B cell (primary cell): ENCODE measurements at regions not wholly inside any gene's neighbourhood (a gene's known extent, or its start where the extent isn't known, plus 50 kb on each side); places are given as distances from the start of the nearest gene placed in this dataset.

ENCODE experiments used
- ATAC-seq: fragments of 200-7000 bp; cut with Tn5 transposase; one replicate; pipeline ENCODE4 v1.10.0; 2021; ENCODE audit warnings: low read depth, mild to moderate bottlenecking, moderate number of reproducible peaks, moderate library complexity
- CTCF ChIA-PET: fragments of 350-600 bp; sonication (Branson Sonifier 250); formaldehyde crosslinking; loops from one replicate; lab custom pipeline; 2021; ENCODE audit warnings: antibody characterized with exemption, inconsistent platforms; lab: Charles Lee
- POLR2A ChIA-PET: fragments of 350-600 bp; sonication (Branson Sonifier 250); formaldehyde crosslinking; loops from one replicate; lab custom pipeline; 2021; ENCODE audit warnings: antibody characterized with exemption; lab: Charles Lee
- DNase-seq: peaks from one replicate; pipeline ENCODE4 v3.0.0; 2013
- H2AFZ ChIP-seq: 2 replicates; pipeline ENCODE4 v1.6.1; 2012; ENCODE audit warnings: mild to moderate bottlenecking, low read depth, low read length; ENCODE audit not compliant: insufficient read depth, poor library complexity, severe bottlenecking
- H3K27ac ChIP-seq, 2 donors: 1 replicate in 1 of 2; 2 replicates in 1 of 2; pipeline ENCODE4 v1.5.1; 2012 to 2013; ENCODE audit warnings: low read length in 2 of 2, mild to moderate bottlenecking in 2 of 2, moderate library complexity in 1 of 2
- H3K27me3 ChIP-seq, 4 experiments: fragments of 200-600 bp in 1 of 4; sonication (generic) in 1 of 4; replicated peaks in 1 of 4; 1 replicate in 2 of 4; 2 replicates in 2 of 4; pipeline versions ENCODE4 v1.6.1 to v1.7.0; 2013 to 2016; ENCODE audit warnings: low read length in 3 of 4, mild to moderate bottlenecking in 2 of 4, mixed read lengths in 1 of 4, moderate library complexity in 1 of 4; ENCODE audit not compliant: insufficient read depth in 4 of 4, control insufficient read depth in 3 of 4; ENCODE audit errors: control extremely low read depth in 1 of 4
- H3K36me3 ChIP-seq, 2 experiments: replicated peaks in 1 of 2; 1 replicate in 1 of 2; 2 replicates in 1 of 2; pipeline versions ENCODE4 v1.6.1 to v1.7.1; 2013; ENCODE audit warnings: low read length in 1 of 2; ENCODE audit not compliant: insufficient read depth in 2 of 2, control insufficient read depth in 1 of 2; ENCODE audit errors: control extremely low read depth in 1 of 2, extremely low read depth in 1 of 2
- H3K4me1 ChIP-seq, 2 donors: fragments of 200-600 bp in 1 of 2; sonication (generic) in 1 of 2; 1 replicate in 1 of 2; 2 replicates in 1 of 2; pipeline versions ENCODE4 v1.5.1 to v1.6.1; 2013 to 2017; ENCODE audit warnings: low read length in 2 of 2; ENCODE audit not compliant: control insufficient read depth in 2 of 2, insufficient read depth in 2 of 2
- H3K4me2 ChIP-seq: replicated peaks from 2 replicates; pipeline ENCODE3; 2012; ENCODE audit warnings: mild to moderate bottlenecking, low read depth, low read length; ENCODE audit not compliant: poor library complexity, severe bottlenecking
- H3K4me3 ChIP-seq, 5 experiments: fragments of 200-600 bp in 1 of 5; sonication (generic) in 1 of 5; 1 replicate in 3 of 5; 2 replicates in 2 of 5; pipeline versions ENCODE4 v1.5.1 to v1.7.0; 2011 to 2016; ENCODE audit warnings: low read length in 4 of 5, mild to moderate bottlenecking in 4 of 5, low read depth in 2 of 5, control low read depth in 1 of 5, moderate library complexity in 1 of 5; ENCODE audit not compliant: insufficient read depth in 1 of 5; ENCODE audit errors: control extremely low read depth in 1 of 5, extremely low read depth in 1 of 5
- H3K79me2 ChIP-seq: fragments of 200-600 bp; sonication (generic); one replicate; pipeline ENCODE4 v1.6.0; 2016; ENCODE audit warnings: low read length; ENCODE audit not compliant: control insufficient read depth, insufficient read depth
- H3K9ac ChIP-seq: fragments of 200-600 bp; sonication (generic); 2 replicates; pipeline ENCODE4 v1.6.1; 2017; ENCODE audit warnings: mild to moderate bottlenecking, low read length, moderate library complexity
- H3K9me3 ChIP-seq, 3 donors: one replicate each; pipeline versions ENCODE4 v1.6.1 to v1.7.1; 2013; ENCODE audit warnings: low read length in 2 of 3; ENCODE audit not compliant: control insufficient read depth in 2 of 3, insufficient read depth in 1 of 3; ENCODE audit errors: control extremely low read depth in 1 of 3
- H4K20me1 ChIP-seq: 2 replicates; pipeline ENCODE4 v1.6.0; 2012; ENCODE audit warnings: mild to moderate bottlenecking, low read length; ENCODE audit not compliant: insufficient read depth, control insufficient read depth, poor library complexity, severe bottlenecking
- H3K27ac Mint-ChIP-seq: one replicate; pipeline ENCODE4 v1.8.0; 2021; ENCODE audit warnings: mixed read lengths
- H3K27me3 Mint-ChIP-seq: one replicate; pipeline ENCODE4 v1.8.0; 2021; ENCODE audit warnings: mixed read lengths
- H3K4me1 Mint-ChIP-seq: one replicate; pipeline ENCODE4 v1.8.0; 2021; ENCODE audit warnings: mixed read lengths
- H3K4me3 Mint-ChIP-seq: one replicate; pipeline ENCODE4 v1.8.0; 2021; ENCODE audit warnings: mixed read lengths
- H3K9me3 Mint-ChIP-seq: one replicate; pipeline ENCODE4 v1.8.0; 2022; ENCODE audit warnings: mixed read lengths; ENCODE audit not compliant: insufficient read depth
- CTCF ChIP-seq: fragments of 200-600 bp; IDR thresholded peaks from one replicate; pipeline ENCODE4 v1.8.0; 2022; ENCODE audit warnings: antibody characterized with exemption, mild to moderate bottlenecking
- EZH2 ChIP-seq: IDR thresholded peaks from 2 replicates; pipeline ENCODE4 v1.6.1; 2012; ENCODE audit warnings: borderline replicate concordance, low read depth, mild to moderate bottlenecking, moderate library complexity, low read length; ENCODE audit not compliant: insufficient read depth, poor library complexity, severe bottlenecking
- WGBS: methylation state at CpG from one replicate; pipeline ENCODE4 v1.1.5; 2013; ENCODE audit warnings: missing lambda C conversion rate; ENCODE audit not compliant: insufficient coverage; 5-methylcytosine and 5-hydroxymethylcytosine counted together
- intact Hi-C: fragments of 100-400 bp; cut with micrococcal nuclease; formaldehyde crosslinking; loops from one replicate; pipeline ENCODE4 v1.10.0; 2022

- Histone ChIP-seq H3K9me3 (no peaks in the 10 kb centered on the region), H4K20me1 (no peaks in the 10 kb centered on the region), H3K4me2 (no peak overlapping the region), H3K4me3 (no peak overlapping the region), H3K9ac (no peak overlapping the region), H3K79me2 (no peaks in the 10 kb centered on the region), H3K36me3 (no peaks in the 10 kb centered on the region), H3K4me1 (no peaks in the 10 kb centered on the region), H3K27me3 (no peaks in the 10 kb centered on the region), H2AFZ (no peak overlapping the region), H3K27ac (no peak overlapping the region)
- POLR2A ChIA-PET: no interaction called here
- H3K27ac Mint-ChIP-seq: no peak overlapping the region
- H3K4me1 Mint-ChIP-seq: no peaks in the 10 kb centered on the region
- 100% methylated on average over 1 of the region's 2 CpGs for WGBS
- intact Hi-C loops: no loop called here
- H3K4me3 Mint-ChIP-seq: no peak overlapping the region
- H3K9me3 Mint-ChIP-seq: peaks cover 1% of the 10 kb centered on the region
- CTCF ChIA-PET: no interaction called here
- no peaks in the 10 kb centered on the region for H3K27me3 Mint-ChIP-seq
- DNase-seq: no peak
- ATAC-seq: no peak
- TF ChIP-seq CTCF (no peak), EZH2 (no peak)
These were observed 64.1 kb upstream of the RCN1 start for GRCh38 chr11:32026766-32027165.

DNA sequence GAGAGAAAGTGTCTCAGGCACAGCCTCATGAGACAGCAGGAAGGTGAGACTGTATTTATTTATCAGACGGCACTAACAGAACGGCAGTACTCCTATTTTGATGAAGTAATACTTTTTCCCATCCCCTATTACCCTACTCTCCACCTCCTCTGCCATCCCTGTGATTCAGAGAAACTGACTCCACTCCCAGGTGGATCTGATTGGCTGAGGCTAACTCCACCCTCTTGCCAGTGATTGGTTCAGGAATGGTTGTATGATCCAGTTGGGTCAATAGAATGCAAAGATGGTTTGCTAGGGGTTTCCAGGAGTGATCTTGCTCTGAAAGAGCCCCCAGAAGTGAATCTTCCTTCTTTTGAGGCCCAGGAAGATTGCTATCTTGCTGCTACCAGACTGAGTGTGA lies 65.9 kb upstream of the RCN1 start:
- CTCF ChIA-PET: no interaction called here
- H3K4me2 ChIP-seq: no peak overlapping the region
- H3K27me3 ChIP-seq: no peaks in the 10 kb centered on the region
- H3K9me3 ChIP-seq: no peaks in the 10 kb centered on the region
- TF ChIP-seq EZH2: no peak
- TF ChIP-seq CTCF: no peak
- H3K27me3 Mint-ChIP-seq: no peaks in the 10 kb centered on the region
- H3K4me1 Mint-ChIP-seq: no peaks in the 10 kb centered on the region
- H3K27ac ChIP-seq: no peak overlapping the region
- no peak overlapping the region for H3K27ac Mint-ChIP-seq
- no peaks in the 10 kb centered on the region for H3K4me1 ChIP-seq
- no peaks in the 10 kb centered on the region for H3K36me3 ChIP-seq
- intact Hi-C loops: no loop called here
- no CpG with 5 or more reads among the region's 2 CpGs for WGBS
- POLR2A ChIA-PET: no interaction called here
- H3K4me3 Mint-ChIP-seq: no peak overlapping the region
- DNase-seq: no peak
- no peak overlapping the region for H2AFZ ChIP-seq
- no peaks in the 10 kb centered on the region for H3K79me2 ChIP-seq
- no peaks in the 10 kb centered on the region for H4K20me1 ChIP-seq
- H3K9ac ChIP-seq: no peak overlapping the region
- peaks cover 1% of the 10 kb centered on the region for H3K9me3 Mint-ChIP-seq
- ATAC-seq: no peak
- H3K4me3 ChIP-seq: no peak overlapping the region
